OCI-LY7 (cell line): ENCODE measurements at regions not wholly inside any gene's neighbourhood (a gene's known extent, or its start where the extent isn't known, plus 50 kb on each side); places are given as distances from the start of the nearest gene placed in this dataset.

Experiments
- BruUV-seq: library from RNA; stranded (reverse); fragments of 400-500 nt; replicated peaks from 2 replicates; lab custom pipeline; 2021; lab: Mats Ljungman, UMichigan
- CTCF ChIA-PET: fragments of 300-600 bp; sonication (Branson Sonifier 250); formaldehyde crosslinking; loops from one replicate; lab custom pipeline; 2022; ENCODE audit warnings: antibody characterized with exemption; ENCODE audit not compliant: unreplicated experiment; lab: Charles Lee
- POLR2A ChIA-PET: fragments of 300-600 bp; sonication (Branson Sonifier 250); formaldehyde crosslinking; loops from one replicate; lab custom pipeline; 2022; ENCODE audit warnings: antibody characterized with exemption; lab: Charles Lee
- DNase-seq: peaks from one replicate; pipeline ENCODE4 v3.0.0-alpha.2; 2015; ENCODE audit warnings: low spot score
- H2AFZ ChIP-seq: fragments of 200-600 bp; sonication (generic), shearing (Covaris generic); 2 replicates; pipeline ENCODE4 v1.6.1; 2014; ENCODE audit warnings: mild to moderate bottlenecking, antibody characterized with exemption, low read length, moderate library complexity
- H3K27ac ChIP-seq: fragments of 200-600 bp; sonication (generic); 2 replicates; pipeline ENCODE4 v1.5.1; 2014; ENCODE audit warnings: mixed run types, low read depth, mild to moderate bottlenecking, moderate library complexity, low read length, inconsistent platforms; ENCODE audit not compliant: poor library complexity, severe bottlenecking
- H3K36me3 ChIP-seq: fragments of 200-600 bp; sonication (generic); 2 replicates; pipeline ENCODE4 v1.6.1; 2014; ENCODE audit warnings: mild to moderate bottlenecking, antibody characterized with exemption, low read length, moderate library complexity, mixed read lengths; ENCODE audit not compliant: insufficient read depth
- H3K4me1 ChIP-seq: fragments of 200-600 bp; sonication (generic); 2 replicates; pipeline ENCODE4 v1.5.1; 2014; ENCODE audit warnings: mild to moderate bottlenecking, low read length; ENCODE audit not compliant: insufficient read depth, poor library complexity, severe bottlenecking
- H3K4me2 ChIP-seq: fragments of 200-600 bp; sonication (generic); 2 replicates; pipeline ENCODE4 v1.6.1; 2014; ENCODE audit warnings: mild to moderate bottlenecking, low read length
- H3K4me3 ChIP-seq: fragments of 200-600 bp; sonication (generic); 2 replicates; pipeline ENCODE4 v1.5.1; 2014; ENCODE audit warnings: mild to moderate bottlenecking, low read depth, low read length; ENCODE audit not compliant: poor library complexity, severe bottlenecking
- H3K79me2 ChIP-seq: fragments of 200-600 bp; sonication (generic); 2 replicates; pipeline ENCODE4 v1.6.1; 2016; ENCODE audit warnings: low read depth, mild to moderate bottlenecking, low read length, moderate library complexity, mixed read lengths; ENCODE audit not compliant: insufficient read depth
- H3K9me2 ChIP-seq: fragments of 200-600 bp; sonication (generic); 2 replicates; pipeline ENCODE4 v1.6.1; 2016; ENCODE audit warnings: mild to moderate bottlenecking, low read length, mixed read lengths; ENCODE audit not compliant: insufficient read depth
- H3K9me3 ChIP-seq: fragments of 200-600 bp; sonication (generic); 2 replicates; pipeline ENCODE4 v1.6.1; 2014; ENCODE audit warnings: mild to moderate bottlenecking, mixed run types, low read length, mixed read lengths
- H4K20me1 ChIP-seq: fragments of 200-600 bp; sonication (generic); 2 replicates; pipeline ENCODE4 v1.6.1; 2014; ENCODE audit warnings: mild to moderate bottlenecking, antibody characterized with exemption, low read length, moderate library complexity, mixed read lengths; ENCODE audit not compliant: insufficient read depth
- CTCF ChIP-seq: fragments of 200-600 bp; sonication (generic); conservative IDR thresholded peaks from 2 replicates; pipeline ENCODE4 v1.5.1; 2014; ENCODE audit warnings: mild to moderate bottlenecking, antibody characterized with exemption, low read length, moderate library complexity, mixed read lengths
- EZH2phosphoT487 ChIP-seq: fragments of 200-600 bp; sonication (generic); IDR thresholded peaks from 2 replicates; pipeline ENCODE4 v1.6.1; 2018; ENCODE audit warnings: low read depth, borderline replicate concordance, mild to moderate bottlenecking, mixed run types, antibody characterized with exemption, low read length, moderate library complexity, mixed read lengths
- intact Hi-C: fragments of 100-400 bp; cut with micrococcal nuclease; formaldehyde crosslinking; loops from one replicate; pipeline ENCODE4 v1.10.0; 2022; ENCODE audit not compliant: unreplicated experiment

GRCh38 chr17:22654447-22654846, 962.1 kb downstream of the KCNJ18 start:
- H3K4me3 ChIP-seq: no peak overlapping the region
- intact Hi-C loops: loop anchor here (10.0 kb wide), 1 partner anchor 60 kb away; no protein-coding TSS in a partner anchor
- ChIA-PET POLR2A (no interaction called here), CTCF (no interaction called here)
- H3K9me2 ChIP-seq: no peaks in the 10 kb centered on the region
- BruUV-seq: no TSS peak
- no peaks in the 10 kb centered on the region for H3K79me2 ChIP-seq
- H3K36me3 ChIP-seq: no peaks in the 10 kb centered on the region
- no peaks in the 10 kb centered on the region for H3K4me1 ChIP-seq
- H4K20me1 ChIP-seq: no peaks in the 10 kb centered on the region
- TF ChIP-seq EZH2phosphoT487: no peak
- TF ChIP-seq CTCF: no peak
- H3K27ac ChIP-seq: no peak overlapping the region
- no peak for DNase-seq
- H3K9me3 ChIP-seq: no peaks in the 10 kb centered on the region
- H3K4me2 ChIP-seq: no peak overlapping the region
- no peak overlapping the region for H2AFZ ChIP-seq

GRCh38 chr17:22669721-22670120, 977.4 kb downstream of the KCNJ18 start:
- no peaks in the 10 kb centered on the region for H3K9me2 ChIP-seq
- intact Hi-C loops: no loop called here

More at GRCh38 chr17:22669721-22670120, 977.4 kb downstream of the KCNJ18 start:
- no peaks in the 10 kb centered on the region for H3K36me3 ChIP-seq
- H3K79me2 ChIP-seq: no peaks in the 10 kb centered on the region
- H3K4me2 ChIP-seq: no peak overlapping the region
- no TSS peak for BruUV-seq
- no peak overlapping the region for H2AFZ ChIP-seq
- H3K4me1 ChIP-seq: no peaks in the 10 kb centered on the region
- no peak for DNase-seq
- no peaks in the 10 kb centered on the region for H4K20me1 ChIP-seq
- ChIA-PET CTCF (no interaction called here), POLR2A (no interaction called here)
- no peak overlapping the region for H3K27ac ChIP-seq
- no peaks in the 10 kb centered on the region for H3K9me3 ChIP-seq
- no peak overlapping the region for H3K4me3 ChIP-seq
- TF ChIP-seq EZH2phosphoT487 (no peak), CTCF (no peak)
